HT-29 (cell line): ENCODE measurements at regions not wholly inside any gene's neighbourhood (a gene's known extent, or its start where the extent isn't known, plus 50 kb on each side); places are given as distances from the start of the nearest gene placed in this dataset.
"Not testable (repeated sequence)": the region's sequence is repeated elsewhere in the genome, so short reads cannot be mapped to it uniquely, and the experiment has no call there.

Experiments
- DNase-seq: peaks from one replicate; pipeline ENCODE4 v3.0.0-alpha.2; 2015; ENCODE audit warnings: low spot score

DNA sequence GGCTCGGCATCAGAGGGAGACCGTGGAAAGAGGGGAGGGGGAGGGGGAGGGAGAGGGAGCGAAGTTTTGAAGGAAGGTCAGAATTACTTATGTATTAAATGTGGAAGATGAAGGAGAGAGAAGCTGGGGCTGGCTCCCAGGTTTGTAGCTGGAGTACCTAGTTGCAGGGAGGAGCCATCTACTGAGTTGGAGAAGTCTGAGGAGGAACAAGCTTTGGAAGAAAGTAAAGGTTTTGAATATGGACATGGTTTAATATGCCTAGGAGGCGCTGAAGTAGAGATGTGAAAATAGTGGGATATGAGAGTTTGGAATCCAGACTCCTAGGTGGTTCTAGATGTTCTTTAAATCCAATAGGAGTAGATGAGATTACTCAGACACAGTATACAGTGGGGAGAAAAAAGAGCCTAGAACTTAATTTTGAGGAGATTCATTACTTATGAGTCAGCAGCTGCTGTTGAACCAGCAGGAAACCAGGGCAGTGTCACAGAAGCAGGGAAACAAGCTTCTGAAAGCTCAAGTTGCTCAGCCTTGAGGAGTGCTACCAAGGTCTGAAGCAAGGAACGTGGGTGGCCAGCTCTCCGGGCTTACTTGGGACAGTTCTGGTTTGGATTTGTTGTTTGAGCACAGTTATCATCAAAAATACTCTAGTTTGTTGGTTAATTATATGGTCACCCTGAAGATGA is 149.3 kb downstream of the UTRN start:
- no peak for DNase-seq

- DNase-seq, result no peak
These were observed 150.7 kb downstream of the UTRN start for GRCh38 chr6:144435602-144436426.

DNA sequence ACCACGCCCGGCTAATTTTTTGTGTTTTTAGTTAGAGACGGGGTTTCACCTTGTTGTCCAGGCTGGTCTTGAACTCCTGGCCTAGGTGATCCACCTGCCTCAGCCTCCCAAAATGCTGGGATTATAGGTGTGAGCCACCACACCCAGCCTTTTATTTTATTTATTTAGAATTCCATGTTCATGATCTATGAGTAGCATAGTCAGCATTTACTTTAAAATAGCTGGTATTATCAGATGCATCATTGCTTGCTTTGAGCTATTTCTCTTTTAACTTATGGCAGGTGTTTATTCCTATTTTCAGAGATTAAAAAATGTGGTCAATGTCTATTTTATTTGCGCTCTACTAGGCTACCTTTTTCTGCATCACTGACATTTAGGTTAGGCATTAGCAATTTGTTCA is 152.0 kb downstream of the UTRN start:
- DNase-seq, result no peak

DNA sequence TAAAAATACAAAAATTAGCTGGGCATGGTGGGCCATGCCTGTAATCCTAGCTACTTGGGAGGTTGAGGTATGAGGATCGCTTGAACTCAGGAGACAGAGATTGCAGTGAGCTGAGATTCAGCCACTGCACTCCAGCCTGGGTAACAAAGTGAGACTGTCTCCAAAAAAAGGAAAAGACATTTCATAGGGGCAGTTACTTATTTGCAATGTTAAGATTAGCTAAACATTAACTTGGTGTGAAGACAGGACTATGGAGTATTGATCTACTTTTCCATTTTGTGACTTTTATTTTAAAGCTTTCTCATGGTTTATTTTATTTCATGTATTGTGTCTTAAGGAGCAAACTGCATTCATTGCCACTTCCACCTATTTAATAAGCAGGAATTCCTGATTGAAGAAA is 153.0 kb downstream of the UTRN start:
- no peak for DNase-seq

DNA sequence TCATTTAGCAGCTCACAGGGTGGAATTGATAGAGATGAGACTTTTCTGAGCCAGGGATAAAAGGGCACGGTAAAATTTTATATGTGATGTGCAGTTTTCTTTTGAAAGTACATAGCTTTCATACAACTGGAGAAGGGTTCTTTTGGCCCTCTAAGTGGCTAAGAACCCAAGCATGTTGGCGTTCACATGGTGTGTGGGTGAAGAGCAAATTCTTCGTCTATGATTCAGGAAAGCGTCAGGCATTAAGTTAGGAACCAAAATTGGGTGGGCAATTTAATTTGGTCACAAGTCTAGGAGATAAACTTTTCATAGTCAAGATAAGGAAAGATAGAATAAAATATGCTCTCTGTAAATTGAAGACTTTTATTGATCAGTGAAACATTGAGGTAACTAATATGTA is 153.9 kb downstream of the UTRN start:
- DNase-seq, result no peak

- DNase-seq, result not testable (repeated sequence)
These were observed 156.7 kb downstream of the UTRN start for GRCh38 chr6:144441801-144442200.

DNA sequence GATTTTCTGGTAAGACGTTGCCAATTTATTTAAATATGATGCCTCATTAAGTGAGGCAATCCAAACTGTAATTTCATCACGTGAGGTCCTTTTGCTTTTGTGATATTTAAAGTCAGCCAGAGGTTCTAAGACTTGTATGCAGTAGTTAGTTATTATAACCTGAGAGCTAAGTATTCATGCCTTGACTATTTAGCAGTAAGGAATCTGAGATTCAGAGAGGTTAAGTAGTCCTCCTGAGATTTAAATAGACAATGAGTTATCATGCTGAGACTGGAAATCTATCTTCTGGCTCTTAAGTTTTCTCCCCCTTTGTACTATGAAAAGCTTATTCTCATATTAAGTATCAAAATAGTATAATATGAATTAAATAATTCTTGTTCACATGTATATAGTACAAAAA is 158.0 kb downstream of the UTRN start:
- no peak for DNase-seq

- DNase-seq, result no peak
These were observed 162.3 kb downstream of the UTRN start for GRCh38 chr6:144447472-144447871.

DNA sequence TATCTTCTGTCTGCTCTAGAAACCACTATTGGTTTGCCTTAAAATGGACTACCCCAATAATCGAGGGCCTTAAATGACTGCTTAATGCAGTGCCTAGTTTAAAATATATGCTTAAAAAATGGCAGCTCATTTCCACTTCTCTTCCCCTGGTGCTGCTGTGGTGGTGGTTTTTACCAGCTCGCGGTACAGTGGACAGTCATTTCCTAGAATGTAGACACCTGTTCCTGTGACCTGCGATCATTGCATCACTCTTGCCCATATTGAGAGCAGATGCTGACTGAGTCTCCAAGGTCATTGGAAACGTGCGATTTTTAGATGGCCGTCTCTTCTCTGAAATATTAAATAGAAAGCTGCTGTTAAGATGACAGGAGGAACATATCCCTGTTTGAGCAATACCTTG is 164.1 kb downstream of the UTRN start:
- DNase-seq, result no peak

DNA sequence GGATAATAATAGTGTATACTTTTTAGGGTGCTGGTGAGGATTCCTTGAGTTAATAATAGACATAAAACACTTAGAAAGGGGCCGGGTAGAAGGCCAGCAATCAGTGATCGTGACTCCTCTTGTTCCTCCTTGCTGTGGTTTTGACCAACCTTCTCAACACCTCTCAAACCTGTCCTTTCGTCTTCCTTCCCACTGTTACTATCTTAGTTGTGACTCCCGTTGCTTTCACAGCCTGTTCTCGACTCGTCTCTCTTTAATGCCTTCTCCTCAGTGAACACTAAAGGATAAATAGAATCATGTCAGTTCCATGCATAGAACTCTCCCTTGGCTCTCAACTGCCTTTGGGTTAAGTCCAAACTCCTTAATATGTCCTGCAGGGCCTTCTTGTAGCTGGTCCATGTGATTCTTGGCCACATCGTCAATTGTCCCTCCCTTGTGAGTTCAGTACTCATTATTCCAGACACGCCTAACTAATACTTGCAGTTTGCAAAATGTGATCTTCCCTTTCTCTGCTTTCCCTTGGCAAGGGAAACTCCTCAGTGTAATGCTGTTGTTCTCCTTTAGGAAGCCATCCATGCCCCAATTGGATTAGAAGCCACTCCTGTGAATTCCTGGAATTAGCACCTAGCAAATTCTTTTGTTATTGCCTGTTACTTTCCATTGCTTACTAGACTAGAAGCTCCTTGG is 164.9 kb downstream of the UTRN start:
- no peak for DNase-seq

- DNase-seq, result no peak
These were observed 175.4 kb downstream of the UTRN start for GRCh38 chr6:144460327-144461095.

- no peak for DNase-seq
These were observed 176.9 kb downstream of the UTRN start for GRCh38 chr6:144462058-144462457.

GRCh38 chr6:144466716-144467115 is 181.6 kb downstream of the UTRN start:
- no peak for DNase-seq

DNA sequence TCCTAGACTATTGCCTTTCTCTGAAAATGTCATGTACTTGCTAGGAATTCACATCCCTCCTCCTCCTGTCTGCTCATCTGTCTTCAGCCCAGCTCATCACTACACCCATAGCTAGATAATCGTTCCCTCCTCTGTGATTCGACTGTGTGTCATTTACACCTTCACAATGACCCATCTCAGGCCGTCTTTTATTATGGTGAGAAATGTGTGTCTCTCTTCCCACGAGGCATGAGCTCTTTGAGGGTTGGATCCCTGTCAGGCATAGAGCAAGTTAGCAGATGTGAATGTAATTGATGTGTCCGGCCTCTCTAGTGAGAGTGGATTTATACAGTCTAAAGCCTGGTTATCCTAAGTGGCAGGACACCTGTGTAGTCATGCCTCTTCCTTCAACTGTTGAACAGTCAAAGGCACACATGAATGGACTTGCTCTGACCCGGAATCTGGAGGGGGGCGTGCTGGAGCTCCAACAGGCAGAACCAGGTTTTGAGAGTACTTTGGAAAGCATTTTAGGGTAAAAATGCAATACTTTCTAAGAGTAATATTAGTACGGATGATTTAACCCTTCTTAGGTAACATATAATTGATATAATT is 182.1 kb downstream of the UTRN start:
- DNase-seq, result no peak

- no peak for DNase-seq
These were observed 182.8 kb downstream of the UTRN start for GRCh38 chr6:144467921-144468320.

- DNase-seq, result no peak
These were observed 183.6 kb downstream of the UTRN start for GRCh38 chr6:144468709-144469108.

- no peak for DNase-seq
These were observed 184.0 kb downstream of the UTRN start for GRCh38 chr6:144469144-144469575.

GRCh38 chr6:144470201-144470600 is 185.1 kb downstream of the UTRN start:
- not testable (repeated sequence) for DNase-seq

- DNase-seq, result no peak
These were observed 186.9 kb downstream of the UTRN start for GRCh38 chr6:144471986-144472385.

GRCh38 chr6:144474290-144474689 is 189.2 kb downstream of the UTRN start:
- DNase-seq, result no peak

DNA sequence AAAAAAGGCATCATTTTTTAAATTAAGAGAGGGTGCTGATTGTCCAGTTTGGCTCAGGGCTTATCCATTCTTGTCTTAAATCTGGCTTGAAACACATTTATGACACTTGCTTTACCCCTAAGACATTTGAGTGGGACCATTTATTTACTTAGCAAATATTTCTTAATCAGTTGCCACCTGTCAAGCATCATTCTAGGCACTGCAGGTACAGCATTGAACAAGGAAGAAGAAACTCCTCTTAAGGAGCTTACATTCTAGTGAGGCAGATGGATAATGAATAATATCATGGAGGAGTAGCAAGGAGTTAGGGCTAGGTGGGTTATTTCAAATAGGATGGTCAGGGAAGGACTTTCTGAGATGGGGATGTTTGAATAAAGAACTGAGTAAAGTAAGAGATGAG is 189.8 kb downstream of the UTRN start:
- DNase-seq, result no peak
